Prostate gland (tissue), 2 donors: ENCODE measurements at regions not wholly inside any gene's neighbourhood (a gene's known extent, or its start where the extent isn't known, plus 50 kb on each side); places are given as distances from the start of the nearest gene placed in this dataset.

Experiments used
- POLR2A ChIP-seq: fragments of 450-650 bp; IDR thresholded peaks from one replicate; pipeline ENCODE4 v1.6.1; 2016; ENCODE audit warnings: antibody characterized with exemption, mild to moderate bottlenecking
- TF ChIP-seq, protein P1 (sequence below), 4 experiments: fragments of 200-600 bp in 2 of 4; fragments of 450-650 bp in 2 of 4; sonication (generic) in 2 of 4; IDR thresholded peaks; 1 replicate in 3 of 4; 2 replicates in 1 of 4; pipeline ENCODE4 v1.5.1; 2016 to 2019; ENCODE audit warnings: antibody characterized with exemption in 4 of 4, mild to moderate bottlenecking in 2 of 4, moderate library complexity in 2 of 4

DNA sequence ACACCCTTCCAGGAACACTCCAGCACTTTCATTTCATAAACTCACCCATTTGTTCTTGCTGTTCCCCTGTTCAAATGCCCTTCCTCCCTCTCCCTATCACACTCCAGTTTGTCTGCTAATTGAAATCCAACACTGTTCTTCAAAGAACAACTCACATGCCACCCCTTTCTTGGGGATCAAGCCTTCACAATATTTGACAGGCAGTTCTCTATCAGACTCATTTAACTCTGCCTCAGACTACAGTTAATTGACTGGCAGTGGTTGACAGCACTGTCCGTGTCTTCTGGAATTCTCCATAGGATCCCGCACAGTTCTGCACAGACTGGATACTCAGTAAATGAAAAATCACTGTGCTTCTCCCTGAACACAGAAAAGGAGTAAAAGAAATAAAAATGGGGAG lies 87.8 kb downstream of the PMP22 start:
- TF ChIP-seq POLR2A = no peak
- TF ChIP-seq, protein P1, sequence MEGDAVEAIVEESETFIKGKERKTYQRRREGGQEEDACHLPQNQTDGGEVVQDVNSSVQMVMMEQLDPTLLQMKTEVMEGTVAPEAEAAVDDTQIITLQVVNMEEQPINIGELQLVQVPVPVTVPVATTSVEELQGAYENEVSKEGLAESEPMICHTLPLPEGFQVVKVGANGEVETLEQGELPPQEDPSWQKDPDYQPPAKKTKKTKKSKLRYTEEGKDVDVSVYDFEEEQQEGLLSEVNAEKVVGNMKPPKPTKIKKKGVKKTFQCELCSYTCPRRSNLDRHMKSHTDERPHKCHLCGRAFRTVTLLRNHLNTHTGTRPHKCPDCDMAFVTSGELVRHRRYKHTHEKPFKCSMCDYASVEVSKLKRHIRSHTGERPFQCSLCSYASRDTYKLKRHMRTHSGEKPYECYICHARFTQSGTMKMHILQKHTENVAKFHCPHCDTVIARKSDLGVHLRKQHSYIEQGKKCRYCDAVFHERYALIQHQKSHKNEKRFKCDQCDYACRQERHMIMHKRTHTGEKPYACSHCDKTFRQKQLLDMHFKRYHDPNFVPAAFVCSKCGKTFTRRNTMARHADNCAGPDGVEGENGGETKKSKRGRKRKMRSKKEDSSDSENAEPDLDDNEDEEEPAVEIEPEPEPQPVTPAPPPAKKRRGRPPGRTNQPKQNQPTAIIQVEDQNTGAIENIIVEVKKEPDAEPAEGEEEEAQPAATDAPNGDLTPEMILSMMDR (IDR thresholded peaks at IDR 0.05) = no peak
